GM12864 (cell line): ENCODE measurements at regions not wholly inside any gene's neighbourhood (a gene's known extent, or its start where the extent isn't known, plus 50 kb on each side); places are given as distances from the start of the nearest gene placed in this dataset.

ENCODE experiments used
- DNase-seq: peaks from one replicate; pipeline ENCODE4 v3.0.0-alpha.2; 2011; ENCODE audit warnings: low read depth
- H3K4me3 ChIP-seq: 2 replicates; pipeline ENCODE4 v1.5.1; 2011; ENCODE audit warnings: mild to moderate bottlenecking, low read depth, low read length, control low read depth
- CTCF ChIP-seq: IDR thresholded peaks from 2 replicates; pipeline ENCODE4 v1.5.1; 2011; ENCODE audit warnings: low read depth, mild to moderate bottlenecking, moderate library complexity, low read length, control low read depth, inconsistent platforms; ENCODE audit errors: missing control alignments

DNA sequence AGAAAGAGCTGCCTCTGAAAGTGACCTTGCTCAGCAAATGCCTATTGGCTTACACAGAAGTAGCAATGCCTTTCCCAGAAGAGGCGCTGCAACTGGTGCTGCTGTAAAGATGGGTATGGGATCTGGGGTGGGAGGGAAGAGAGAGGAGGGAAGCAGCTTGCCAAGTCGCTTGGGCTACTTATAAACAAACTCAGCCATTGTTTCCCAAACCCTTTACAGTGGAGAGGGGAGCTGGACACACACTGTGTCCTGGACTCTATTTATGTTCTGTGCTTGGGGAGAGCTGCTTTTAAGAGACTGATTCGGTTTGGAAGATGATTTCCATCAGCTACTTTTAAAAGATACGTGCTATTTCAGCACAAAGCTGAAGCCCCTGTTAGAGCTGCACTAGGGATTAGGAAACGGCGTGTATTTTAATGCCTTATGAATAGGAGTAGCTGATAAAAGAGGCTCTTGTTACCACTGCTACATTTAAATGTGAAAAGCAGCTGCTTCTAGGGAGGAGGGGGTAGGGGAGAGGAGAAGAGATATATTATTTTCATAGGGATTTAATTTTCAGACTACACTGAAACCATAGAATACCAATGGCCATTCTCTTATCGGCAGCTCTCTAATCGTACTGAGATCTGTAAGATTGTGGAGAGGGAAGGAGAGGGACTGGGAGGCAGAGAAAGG, 440.6 kb downstream of the MCTP2 start:
- no peak overlapping the region for H3K4me3 ChIP-seq
- no peak for TF ChIP-seq CTCF
- DNase-seq = no peak

GRCh38 chr15:94673801-94674200, 442.4 kb downstream of the MCTP2 start:
- no peak for DNase-seq
- H3K4me3 ChIP-seq = no peak overlapping the region
- TF ChIP-seq CTCF = no peak

DNA sequence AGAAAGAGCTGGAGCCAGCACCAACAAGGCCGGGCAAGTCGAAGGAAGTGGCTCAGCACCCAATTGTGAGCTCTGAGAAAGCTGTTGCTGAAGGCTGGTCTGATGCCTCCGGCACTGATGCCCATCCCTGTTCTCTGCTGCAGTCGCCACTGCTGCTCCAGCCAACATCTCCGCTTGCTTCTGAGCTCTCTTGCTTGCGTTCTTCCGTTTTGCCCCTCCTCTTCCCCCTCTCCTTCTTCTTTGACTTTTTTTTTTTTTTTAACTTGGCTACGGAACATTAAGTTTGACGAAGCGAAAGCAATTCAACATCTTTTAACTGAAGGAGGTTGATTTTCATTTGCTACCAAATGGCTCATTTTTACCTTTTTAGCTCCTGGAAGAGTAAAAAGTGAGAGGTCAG, 442.9 kb downstream of the MCTP2 start:
- H3K4me3 ChIP-seq = no peak overlapping the region
- no peak for TF ChIP-seq CTCF
- DNase-seq = no peak

GRCh38 chr15:94677202-94677790, 445.9 kb downstream of the MCTP2 start:
- no peak for DNase-seq
- TF ChIP-seq CTCF = no peak

GRCh38 chr15:94682171-94682570, 450.8 kb downstream of the MCTP2 start:
- no peak overlapping the region for H3K4me3 ChIP-seq
- DNase-seq = no peak
- no peak for TF ChIP-seq CTCF

More at GRCh38 chr15:94677202-94677790, 445.9 kb downstream of the MCTP2 start:
- no peak overlapping the region for H3K4me3 ChIP-seq

GRCh38 chr15:94683902-94684301, 452.5 kb downstream of the MCTP2 start:
- H3K4me3 ChIP-seq = no peak overlapping the region
- DNase-seq = no peak
- TF ChIP-seq CTCF = no peak

DNA sequence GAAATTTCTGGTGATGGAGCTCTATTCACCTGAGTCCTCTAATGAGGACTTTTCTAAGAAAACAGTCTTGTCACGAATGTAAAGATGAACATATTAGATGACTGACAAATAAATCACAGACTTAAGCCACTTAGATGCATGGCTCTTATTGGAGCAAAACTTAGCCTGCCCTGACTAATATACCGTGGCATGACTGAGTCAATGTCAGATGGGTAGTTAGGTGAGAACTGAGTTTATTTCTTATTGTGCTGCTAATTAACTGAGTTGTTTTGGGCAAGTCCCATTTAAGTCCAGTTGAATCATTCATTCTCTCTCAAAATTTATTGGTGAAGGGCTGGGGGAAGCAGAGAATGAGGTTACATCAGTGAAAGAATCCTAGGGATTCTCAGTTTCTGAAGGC, 459.8 kb downstream of the MCTP2 start:
- no peak for DNase-seq
- H3K4me3 ChIP-seq = no peak overlapping the region
- TF ChIP-seq CTCF = no peak
